Breast epithelium (tissue), 3 donors: ENCODE measurements at regions not wholly inside any gene's neighbourhood (a gene's known extent, or its start where the extent isn't known, plus 50 kb on each side); places are given as distances from the start of the nearest gene placed in this dataset.

Experiments
- POLR2A ChIP-seq: fragments of 450-650 bp; IDR thresholded peaks from one replicate; pipeline ENCODE4 v1.6.1; 2016; ENCODE audit warnings: antibody characterized with exemption, mild to moderate bottlenecking, moderate library complexity
- POLR2AphosphoS5 ChIP-seq, 3 donors: sonication (generic); formaldehyde crosslinking; IDR thresholded peaks; one replicate each; pipeline ENCODE4 v1.6.1; 2017; ENCODE audit warnings: antibody characterized with exemption in 3 of 3
- TF ChIP-seq, protein P1 (sequence below), 3 donors: fragments of 450-650 bp; IDR thresholded peaks; one replicate each; pipeline ENCODE4 v1.5.1; 2016 to 2017; ENCODE audit warnings: antibody characterized with exemption in 3 of 3, mild to moderate bottlenecking in 3 of 3, moderate library complexity in 3 of 3

- TF ChIP-seq, protein P1, sequence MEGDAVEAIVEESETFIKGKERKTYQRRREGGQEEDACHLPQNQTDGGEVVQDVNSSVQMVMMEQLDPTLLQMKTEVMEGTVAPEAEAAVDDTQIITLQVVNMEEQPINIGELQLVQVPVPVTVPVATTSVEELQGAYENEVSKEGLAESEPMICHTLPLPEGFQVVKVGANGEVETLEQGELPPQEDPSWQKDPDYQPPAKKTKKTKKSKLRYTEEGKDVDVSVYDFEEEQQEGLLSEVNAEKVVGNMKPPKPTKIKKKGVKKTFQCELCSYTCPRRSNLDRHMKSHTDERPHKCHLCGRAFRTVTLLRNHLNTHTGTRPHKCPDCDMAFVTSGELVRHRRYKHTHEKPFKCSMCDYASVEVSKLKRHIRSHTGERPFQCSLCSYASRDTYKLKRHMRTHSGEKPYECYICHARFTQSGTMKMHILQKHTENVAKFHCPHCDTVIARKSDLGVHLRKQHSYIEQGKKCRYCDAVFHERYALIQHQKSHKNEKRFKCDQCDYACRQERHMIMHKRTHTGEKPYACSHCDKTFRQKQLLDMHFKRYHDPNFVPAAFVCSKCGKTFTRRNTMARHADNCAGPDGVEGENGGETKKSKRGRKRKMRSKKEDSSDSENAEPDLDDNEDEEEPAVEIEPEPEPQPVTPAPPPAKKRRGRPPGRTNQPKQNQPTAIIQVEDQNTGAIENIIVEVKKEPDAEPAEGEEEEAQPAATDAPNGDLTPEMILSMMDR (IDR thresholded peaks at IDR 0.05): no peak
- TF ChIP-seq POLR2A (no peak), POLR2AphosphoS5 (IDR thresholded peaks at IDR 0.05) (no peak)
These were observed 349.0 kb downstream of the TXNL1 start for GRCh38 chr18:56289381-56289780.
